Ishikawa (cell line): ENCODE measurements at regions not wholly inside any gene's neighbourhood (a gene's known extent, or its start where the extent isn't known, plus 50 kb on each side); places are given as distances from the start of the nearest gene placed in this dataset.

Experiments used
- CEBPB ChIP-seq: IDR thresholded peaks from 2 replicates; pipeline ENCODE4 v1.6.1; 2012
- CREB1 ChIP-seq: IDR thresholded peaks from 2 replicates; pipeline ENCODE4 v1.6.1; 2012; ENCODE audit warnings: low read depth
- EGR1 ChIP-seq: IDR thresholded peaks from 2 replicates; pipeline ENCODE4 v1.6.1; 2012
- FOXM1 ChIP-seq: IDR thresholded peaks from 2 replicates; pipeline ENCODE4 v1.6.1; 2012; ENCODE audit warnings: low read depth, borderline replicate concordance
- MAX ChIP-seq: IDR thresholded peaks from 2 replicates; pipeline ENCODE4 v1.6.1; 2012
- REST ChIP-seq: IDR thresholded peaks from 2 replicates; pipeline ENCODE4 v1.6.1; 2012; ENCODE audit warnings: low read depth, mild to moderate bottlenecking
- TCF12 ChIP-seq: IDR thresholded peaks from 2 replicates; pipeline ENCODE4 v1.6.1; 2012; ENCODE audit warnings: low read depth
- YY1 ChIP-seq: IDR thresholded peaks from 2 replicates; pipeline ENCODE4 v1.6.1; 2012; ENCODE audit warnings: low read depth

- no peak for TF ChIP-seq CREB1
- no peak for TF ChIP-seq MAX
- TF ChIP-seq REST = no peak
- no peak for TF ChIP-seq EGR1
- no peak for TF ChIP-seq YY1
- no peak for TF ChIP-seq CEBPB
- TF ChIP-seq TCF12 = no peak
- TF ChIP-seq FOXM1 = no peak
Observed at GRCh38 chr1:194013561-194013960, 827.1 kb upstream of the B3GALT2 start.
